ENCODE measurements at regions not wholly inside any gene's neighbourhood (a gene's known extent, or its start where the extent isn't known, plus 50 kb on each side); places are given as distances from the start of the nearest gene placed in this dataset.

DNA sequence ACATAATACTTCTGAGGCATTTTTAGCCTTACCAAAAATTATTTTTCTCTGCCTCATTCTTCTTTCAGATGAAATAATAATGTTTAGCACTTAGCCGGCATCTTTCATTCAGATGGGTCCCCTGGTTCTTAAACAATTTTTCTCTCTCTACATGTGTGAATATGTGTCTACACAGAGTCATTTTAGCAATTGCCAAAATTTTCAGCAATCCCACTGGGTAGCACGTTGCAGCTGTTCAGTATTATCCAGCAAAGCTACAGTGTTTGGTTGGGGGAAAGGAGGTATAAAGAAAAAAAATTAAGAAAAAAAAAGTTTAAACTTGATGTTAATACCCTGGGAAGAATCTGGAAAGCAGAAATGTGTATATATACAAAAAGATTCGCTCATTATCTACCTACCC is 160.5 kb upstream of the TRHDE start:
- no peak overlapping the region for H2BK20ac ChIP-seq (ENCODE audit: low read depth, low read length, poor library complexity, severe bottlenecking)
- H3K4me2 ChIP-seq (ENCODE audit: insufficient read depth, insufficient read length, low read length) = no peak overlapping the region
- no peak overlapping the region for H3K14ac ChIP-seq (ENCODE audit: insufficient read depth, low read length)
- TF ChIP-seq, protein P1, sequence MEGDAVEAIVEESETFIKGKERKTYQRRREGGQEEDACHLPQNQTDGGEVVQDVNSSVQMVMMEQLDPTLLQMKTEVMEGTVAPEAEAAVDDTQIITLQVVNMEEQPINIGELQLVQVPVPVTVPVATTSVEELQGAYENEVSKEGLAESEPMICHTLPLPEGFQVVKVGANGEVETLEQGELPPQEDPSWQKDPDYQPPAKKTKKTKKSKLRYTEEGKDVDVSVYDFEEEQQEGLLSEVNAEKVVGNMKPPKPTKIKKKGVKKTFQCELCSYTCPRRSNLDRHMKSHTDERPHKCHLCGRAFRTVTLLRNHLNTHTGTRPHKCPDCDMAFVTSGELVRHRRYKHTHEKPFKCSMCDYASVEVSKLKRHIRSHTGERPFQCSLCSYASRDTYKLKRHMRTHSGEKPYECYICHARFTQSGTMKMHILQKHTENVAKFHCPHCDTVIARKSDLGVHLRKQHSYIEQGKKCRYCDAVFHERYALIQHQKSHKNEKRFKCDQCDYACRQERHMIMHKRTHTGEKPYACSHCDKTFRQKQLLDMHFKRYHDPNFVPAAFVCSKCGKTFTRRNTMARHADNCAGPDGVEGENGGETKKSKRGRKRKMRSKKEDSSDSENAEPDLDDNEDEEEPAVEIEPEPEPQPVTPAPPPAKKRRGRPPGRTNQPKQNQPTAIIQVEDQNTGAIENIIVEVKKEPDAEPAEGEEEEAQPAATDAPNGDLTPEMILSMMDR (conservative IDR thresholded peaks at IDR 0.05) = no peak
- no peak overlapping the region for H2AK5ac ChIP-seq (ENCODE audit: insufficient read length, low read length)
- no peaks in the 10 kb centered on the region for H4K20me1 ChIP-seq (ENCODE audit: control insufficient read depth, insufficient read depth, insufficient read length)
- no peak overlapping the region for H3K4me3 Mint-ChIP-seq
- H3K9ac ChIP-seq (ENCODE audit: extremely low read depth, insufficient read length, low read length) = no peak overlapping the region
- no peak overlapping the region for H4K8ac ChIP-seq (replicated peaks; ENCODE audit: insufficient read length, low read depth, low read length)
- WGBS (ENCODE audit: extremely low coverage, insufficient read length, low lambda C conversion rate) = no CpG with 5 or more reads among the region's 3 CpGs
- no peak overlapping the region for H3K27ac Mint-ChIP-seq
- no peaks in the 10 kb centered on the region; a peak in 1 of 5 replicates for H3K9me3 Mint-ChIP-seq
- no peak overlapping the region for H3K4ac ChIP-seq (ENCODE audit: low read depth, low read length)
- H3K79me1 ChIP-seq (ENCODE audit: insufficient read depth, low read depth, low read length, poor library complexity, severe bottlenecking) = no peaks in the 10 kb centered on the region
- no peaks in the 10 kb centered on the region for H3K9me3 ChIP-seq (ENCODE audit: control insufficient read depth, low read depth, low read length)
- no peak overlapping the region for H3K27ac ChIP-seq (ENCODE audit: insufficient read length, low read depth, low read length)
- no peak overlapping the region for H3K18ac ChIP-seq (ENCODE audit: insufficient read length, low read depth, low read length)
- H3K4me1 ChIP-seq (ENCODE audit: insufficient read depth, low read length) = peaks cover 9% of the 10 kb centered on the region; the same call in 1 of the 2 replicates
- no peak overlapping the region for H3K56ac ChIP-seq (ENCODE audit: insufficient read length, low read depth, low read length)
- no peak overlapping the region for H4K5ac ChIP-seq (ENCODE audit: insufficient read length, low read depth, low read length)
- no peaks in the 10 kb centered on the region for H3K27me3 Mint-ChIP-seq (ENCODE audit: low read depth)
- H3K23me2 ChIP-seq (ENCODE audit: insufficient read length, low read depth, low read length, poor library complexity, severe bottlenecking) = no peaks in the 10 kb centered on the region
- H4K91ac ChIP-seq (ENCODE audit: insufficient read length, low read depth, low read length) = no peak overlapping the region
- no peak overlapping the region for H2AFZ ChIP-seq (ENCODE audit: low read length)
- H3T11ph ChIP-seq (ENCODE audit: low read length) = no peak overlapping the region
- no peak overlapping the region for H2BK120ac ChIP-seq (ENCODE audit: low read depth, low read length, poor library complexity, severe bottlenecking)
- no peak overlapping the region for H3K23ac ChIP-seq (ENCODE audit: insufficient read length, low read depth, low read length)
- no peak overlapping the region for H2BK12ac ChIP-seq (ENCODE audit: insufficient read length, low read depth, low read length)
- no peaks in the 10 kb centered on the region for H3K79me2 ChIP-seq (ENCODE audit: insufficient read depth, low read length)
- H2BK15ac ChIP-seq (ENCODE audit: low read depth, low read length) = no peak overlapping the region
- no peak for DNase-seq
- no peaks in the 10 kb centered on the region for H3K36me3 Mint-ChIP-seq (ENCODE audit: insufficient read depth in 1 of 3, low read depth in 3 of 3)
- H2BK5ac ChIP-seq (ENCODE audit: insufficient read length, low read length) = no peak overlapping the region
- H3K4me1 Mint-ChIP-seq = peaks cover 21 to 34% of the 10 kb centered on the region in 2 experiments
- H3K27me3 ChIP-seq (ENCODE audit: insufficient read depth, low read length) = no peaks in the 10 kb centered on the region

Data from H9 (cell line).